ENCODE measurements at regions not wholly inside any gene's neighbourhood (a gene's known extent, or its start where the extent isn't known, plus 50 kb on each side); places are given as distances from the start of the nearest gene placed in this dataset.

DNA sequence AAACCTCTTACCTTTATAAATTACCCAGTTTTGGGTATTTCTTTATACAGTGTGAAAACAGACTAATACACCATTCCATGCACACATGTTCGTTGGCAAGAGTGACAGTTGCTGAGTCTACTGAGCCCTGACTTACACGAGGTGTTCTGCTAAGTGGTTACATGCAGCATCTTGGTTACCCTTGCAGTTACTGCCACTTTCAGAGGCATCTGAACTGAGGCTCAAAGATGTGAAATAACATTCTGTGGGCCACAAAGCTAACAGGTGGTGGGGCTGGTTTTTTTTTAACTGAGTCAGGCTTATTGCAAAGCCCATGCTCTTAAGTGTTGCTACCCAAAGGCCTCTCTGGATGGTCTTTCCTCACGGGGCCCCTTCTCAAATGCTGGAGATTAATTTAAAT is 54.4 kb upstream of the GTSF1L start:
- no peak for TF ChIP-seq POLR2AphosphoS5 (IDR thresholded peaks at IDR 0.05; ENCODE audit: borderline replicate concordance, low read depth, low read length)
- no peak for TF ChIP-seq EZH2 (IDR thresholded peaks at IDR 0.05)

All from SK-N-MC (cell line).